Endothelial cell of umbilical vein (primary cell): ENCODE measurements at regions not wholly inside any gene's neighbourhood (a gene's known extent, or its start where the extent isn't known, plus 50 kb on each side); places are given as distances from the start of the nearest gene placed in this dataset.

Source experiments
- BruUV-seq: library from RNA; stranded (reverse); fragments of 400-500 nt; replicated peaks from 2 replicates; lab custom pipeline; 2021; lab: Mats Ljungman, UMichigan
- CTCF ChIA-PET: fragments of 300-600, 350-600 bp; sonication (Branson Sonifier 250); formaldehyde crosslinking; loops from one replicate; lab custom pipeline; 2021; ENCODE audit warnings: antibody characterized with exemption, inconsistent platforms; lab: Charles Lee
- POLR2A ChIA-PET: fragments of 300-600, 350-600 bp; sonication (Branson Sonifier 250); formaldehyde crosslinking; loops from one replicate; lab custom pipeline; 2021; ENCODE audit warnings: antibody characterized with exemption, inconsistent platforms; lab: Charles Lee
- DNase-seq: peaks from one replicate; pipeline ENCODE4 v3.0.0-alpha.2; 2011; ENCODE audit warnings: low read depth, low spot score
- FAIRE-seq: peaks from 2 replicates; lab custom pipeline; 2011; peaks lifted over from hg19 to GRCh38; lab: Jason Lieb, UNC
- H2AFZ ChIP-seq: 2 replicates; pipeline ENCODE4 v1.6.0; 2012; ENCODE audit warnings: low read depth, low read length, control low read depth, inconsistent platforms
- H3K27ac ChIP-seq: 2 replicates; pipeline ENCODE4 v1.5.1; 2011; ENCODE audit warnings: low read depth, mild to moderate bottlenecking, control low read depth, low read length, moderate library complexity; ENCODE audit not compliant: insufficient read depth
- H3K27me3 ChIP-seq, 2 experiments: 2 replicates each; pipeline versions ENCODE4 v1.6.0 to v1.6.1; 2011; ENCODE audit warnings: low read length in 2 of 2, mixed read lengths in 1 of 2; ENCODE audit not compliant: control insufficient read depth in 2 of 2, insufficient read depth in 2 of 2
- H3K36me3 ChIP-seq, 2 experiments: 2 replicates in 1 of 2; 3 replicates in 1 of 2; pipeline ENCODE4 v1.5.1; 2011; ENCODE audit warnings: low read length in 2 of 2, mild to moderate bottlenecking in 1 of 2, moderate library complexity in 1 of 2; ENCODE audit not compliant: control insufficient read depth in 2 of 2, insufficient read depth in 2 of 2; ENCODE audit errors: extremely low read depth in 1 of 2
- H3K4me1 ChIP-seq: 3 replicates; pipeline ENCODE4 v1.5.1; 2011; ENCODE audit warnings: mild to moderate bottlenecking, low read length; ENCODE audit not compliant: control insufficient read depth, insufficient read depth; ENCODE audit errors: extremely low read depth
- H3K4me2 ChIP-seq: 2 replicates; pipeline ENCODE4 v1.6.1; 2011; ENCODE audit warnings: low read length, control low read depth, mixed read lengths; ENCODE audit not compliant: insufficient read depth
- H3K4me3 ChIP-seq, 3 experiments: fragments of 200-600 bp in 1 of 3; sonication (generic), shearing (Covaris generic) in 1 of 3; replicated peaks in 1 of 3; 2 replicates each; pipeline ENCODE4 v1.5.1; 2011 to 2016; ENCODE audit warnings: control low read depth in 3 of 3, low read length in 3 of 3, mild to moderate bottlenecking in 2 of 3, inconsistent platforms in 1 of 3, low read depth in 1 of 3, moderate library complexity in 1 of 3; ENCODE audit not compliant: insufficient read depth in 1 of 3
- H3K79me2 ChIP-seq: 2 replicates; pipeline ENCODE4 v1.6.0; 2012; ENCODE audit warnings: low read length, inconsistent platforms; ENCODE audit not compliant: control insufficient read depth, insufficient read depth
- H3K9ac ChIP-seq: replicated peaks from 2 replicates; pipeline ENCODE3; 2011; ENCODE audit warnings: low read length, control low read depth; ENCODE audit not compliant: insufficient read depth; ENCODE audit errors: extremely low read depth
- H3K9me1 ChIP-seq: replicated peaks from 3 replicates; pipeline ENCODE4 v1.6.0; 2011; ENCODE audit warnings: mild to moderate bottlenecking, low read length; ENCODE audit not compliant: control insufficient read depth, insufficient read depth; ENCODE audit errors: extremely low read depth
- H3K9me3 ChIP-seq: replicated peaks from 2 replicates; pipeline ENCODE4 v1.5.1; 2012; ENCODE audit warnings: low read length, inconsistent platforms; ENCODE audit not compliant: control insufficient read depth, insufficient read depth
- H4K20me1 ChIP-seq: replicated peaks from 2 replicates; pipeline ENCODE3; 2011; ENCODE audit warnings: mild to moderate bottlenecking, low read length; ENCODE audit not compliant: control insufficient read depth, insufficient read depth; ENCODE audit errors: extremely low read depth
- EZH2 ChIP-seq: IDR thresholded peaks from 2 replicates; pipeline ENCODE4 v1.6.1; 2012; ENCODE audit warnings: borderline replicate concordance, low read depth, mild to moderate bottlenecking, moderate library complexity, low read length, inconsistent platforms; ENCODE audit not compliant: severe bottlenecking
- FOS ChIP-seq: IDR thresholded peaks from 2 replicates; pipeline ENCODE4 v1.6.1; 2011; ENCODE audit warnings: mild to moderate bottlenecking, low read length, moderate library complexity, borderline replicate concordance; ENCODE audit not compliant: insufficient read depth
- GATA2 ChIP-seq: IDR thresholded peaks from 2 replicates; pipeline ENCODE4 v1.7.0; 2011; ENCODE audit warnings: low read depth, mild to moderate bottlenecking, moderate library complexity, mixed read lengths, low read length; ENCODE audit not compliant: insufficient read length, insufficient read depth
- JUN ChIP-seq: IDR thresholded peaks from 2 replicates; pipeline ENCODE4 v1.6.1; 2011; ENCODE audit warnings: borderline replicate concordance, low read depth; ENCODE audit not compliant: insufficient read length, insufficient read depth
- MYC ChIP-seq: IDR thresholded peaks from one replicate; pipeline ENCODE4 v1.6.1; 2011; ENCODE audit warnings: mild to moderate bottlenecking, low read depth, low read length
- POLR2A ChIP-seq: IDR thresholded peaks from 2 replicates; pipeline ENCODE4 v1.6.1; 2012; ENCODE audit warnings: low read depth, mild to moderate bottlenecking, control low read depth, low read length
- POLR2AphosphoS5 ChIP-seq: IDR thresholded peaks from 2 replicates; pipeline ENCODE4 v1.6.1; 2012; ENCODE audit warnings: low read depth, mild to moderate bottlenecking, control low read depth, low read length, moderate library complexity; ENCODE audit not compliant: insufficient read depth
- dilution Hi-C: fragments of 300-500 bp; cut with MboI; formaldehyde crosslinking; loops from one replicate; pipeline ENCODE4 v1.15.0; 2019; ENCODE audit warnings: low sequenced_read_pairs; ENCODE audit not compliant: extremely low pct_ligation_motif_present
- intact Hi-C: fragments of 100-400 bp; cut with micrococcal nuclease; formaldehyde crosslinking; loops from one replicate; pipeline ENCODE4 v1.10.0; 2022
- TF ChIP-seq, protein P1 (sequence below): IDR thresholded peaks from 2 replicates; pipeline ENCODE4 v1.6.1; 2011; ENCODE audit not compliant: insufficient read depth, insufficient read length
- TF ChIP-seq, protein P2 (sequence below), 2 donors: IDR thresholded peaks; 1 replicate in 1 of 2; 2 replicates in 1 of 2; pipeline ENCODE4 v1.5.1; 2011; ENCODE audit warnings: low read length in 2 of 2, mild to moderate bottlenecking in 2 of 2, moderate library complexity in 2 of 2, control low read depth in 1 of 2, inconsistent platforms in 1 of 2, low read depth in 1 of 2; ENCODE audit not compliant: insufficient read depth in 1 of 2; ENCODE audit errors: extremely low read depth in 1 of 2

DNA sequence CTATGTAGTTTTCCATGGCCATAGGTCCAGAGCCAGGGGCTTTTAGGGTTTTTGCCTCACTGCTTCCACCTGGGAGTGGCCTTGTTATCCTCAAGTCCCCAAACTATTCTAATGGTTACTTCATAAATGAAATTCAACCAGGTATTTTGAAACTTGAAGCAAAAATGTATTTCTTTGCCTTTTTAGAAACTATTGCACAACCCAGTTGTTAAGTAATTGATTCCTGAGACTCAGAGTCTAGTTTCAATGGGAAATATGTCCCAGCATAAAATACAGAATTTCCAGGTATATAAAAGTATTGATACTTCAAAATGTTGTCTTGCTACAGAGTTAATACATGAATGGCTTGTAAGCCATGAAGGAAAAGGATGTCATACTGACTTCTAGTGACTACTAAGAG, 456.2 kb upstream of the DAB2 start:
- no peaks in the 10 kb centered on the region for H3K27me3 ChIP-seq
- ChIA-PET CTCF (interaction anchor here (0.6 kb wide), 1 partner anchor 11 kb away, joined by 3 read pairs; no protein-coding TSS in a partner anchor), POLR2A (no interaction called here)
- no peaks in the 10 kb centered on the region for H3K36me3 ChIP-seq
- BruUV-seq: no TSS peak
- FAIRE-seq (no peak), DNase-seq (no peak)
- TF ChIP-seq MYC (no peak), GATA2 (no peak), EZH2 (no peak), POLR2AphosphoS5 (no peak), JUN (no peak), FOS (no peak), POLR2A (no peak)
- TF ChIP-seq, protein P1, sequence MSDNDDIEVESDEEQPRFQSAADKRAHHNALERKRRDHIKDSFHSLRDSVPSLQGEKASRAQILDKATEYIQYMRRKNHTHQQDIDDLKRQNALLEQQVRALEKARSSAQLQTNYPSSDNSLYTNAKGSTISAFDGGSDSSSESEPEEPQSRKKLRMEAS: no peak
- TF ChIP-seq, protein P2, sequence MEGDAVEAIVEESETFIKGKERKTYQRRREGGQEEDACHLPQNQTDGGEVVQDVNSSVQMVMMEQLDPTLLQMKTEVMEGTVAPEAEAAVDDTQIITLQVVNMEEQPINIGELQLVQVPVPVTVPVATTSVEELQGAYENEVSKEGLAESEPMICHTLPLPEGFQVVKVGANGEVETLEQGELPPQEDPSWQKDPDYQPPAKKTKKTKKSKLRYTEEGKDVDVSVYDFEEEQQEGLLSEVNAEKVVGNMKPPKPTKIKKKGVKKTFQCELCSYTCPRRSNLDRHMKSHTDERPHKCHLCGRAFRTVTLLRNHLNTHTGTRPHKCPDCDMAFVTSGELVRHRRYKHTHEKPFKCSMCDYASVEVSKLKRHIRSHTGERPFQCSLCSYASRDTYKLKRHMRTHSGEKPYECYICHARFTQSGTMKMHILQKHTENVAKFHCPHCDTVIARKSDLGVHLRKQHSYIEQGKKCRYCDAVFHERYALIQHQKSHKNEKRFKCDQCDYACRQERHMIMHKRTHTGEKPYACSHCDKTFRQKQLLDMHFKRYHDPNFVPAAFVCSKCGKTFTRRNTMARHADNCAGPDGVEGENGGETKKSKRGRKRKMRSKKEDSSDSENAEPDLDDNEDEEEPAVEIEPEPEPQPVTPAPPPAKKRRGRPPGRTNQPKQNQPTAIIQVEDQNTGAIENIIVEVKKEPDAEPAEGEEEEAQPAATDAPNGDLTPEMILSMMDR (IDR thresholded peaks at IDR 0.05; ENCODE audit: extremely low read depth in 1 of 2, insufficient read depth in 1 of 2, low read depth in 1 of 2, low read length in 2 of 2): no peak
- no peaks in the 10 kb centered on the region for H3K79me2 ChIP-seq
- no peaks in the 10 kb centered on the region for H3K4me1 ChIP-seq
- H3K4me2 ChIP-seq: no peak overlapping the region
- H3K27ac ChIP-seq: no peak overlapping the region
- no peak overlapping the region for H3K4me3 ChIP-seq
- no peaks in the 10 kb centered on the region for H4K20me1 ChIP-seq
- no peak overlapping the region for H2AFZ ChIP-seq
- H3K9me1 ChIP-seq: no peaks in the 10 kb centered on the region
- H3K9me3 ChIP-seq: no peaks in the 10 kb centered on the region
- dilution Hi-C loops: no loop called here
- intact Hi-C loops: no loop called here
- no peak overlapping the region for H3K9ac ChIP-seq
